Epithelial cell of esophagus (primary cell): ENCODE measurements at regions not wholly inside any gene's neighbourhood (a gene's known extent, or its start where the extent isn't known, plus 50 kb on each side); places are given as distances from the start of the nearest gene placed in this dataset.

Source experiments
- DNase-seq: peaks from one replicate; pipeline ENCODE4 v3.0.0; 2010; ENCODE audit warnings: low read depth
- H3K4me3 ChIP-seq: 2 replicates; pipeline ENCODE4 v1.5.1; 2011; ENCODE audit warnings: mild to moderate bottlenecking, low read length, control low read depth
- CTCF ChIP-seq: IDR thresholded peaks from 2 replicates; pipeline ENCODE4 v1.5.1; 2011; ENCODE audit warnings: low read depth, mild to moderate bottlenecking, low read length, control low read depth, inconsistent platforms; ENCODE audit not compliant: insufficient read depth; ENCODE audit errors: missing control alignments

GRCh38 chr15:62430056-62430455, 265.0 kb upstream of the C2CD4B start:
- H3K4me3 ChIP-seq, result no peak overlapping the region
- DNase-seq, result no peak
- TF ChIP-seq CTCF, result no peak

GRCh38 chr15:62430552-62430951, 265.5 kb upstream of the C2CD4B start:
- no peak overlapping the region for H3K4me3 ChIP-seq
- no peak for DNase-seq
- TF ChIP-seq CTCF, result no peak

- TF ChIP-seq CTCF, result no peak
- H3K4me3 ChIP-seq, result no peak overlapping the region
- no peak for DNase-seq
Measured at GRCh38 chr15:62431008-62431797, 266.1 kb upstream of the C2CD4B start.

- H3K4me3 ChIP-seq, result no peak overlapping the region
- TF ChIP-seq CTCF, result no peak
- no peak for DNase-seq
Measured at GRCh38 chr15:62431817-62432216, 266.7 kb upstream of the C2CD4B start.

GRCh38 chr15:62432702-62433398, 267.8 kb upstream of the C2CD4B start:
- no peak for TF ChIP-seq CTCF
- no peak for DNase-seq
- H3K4me3 ChIP-seq, result no peak overlapping the region

GRCh38 chr15:62436235-62436634, 271.1 kb upstream of the C2CD4B start:
- no peak for DNase-seq

More at GRCh38 chr15:62436235-62436634, 271.1 kb upstream of the C2CD4B start:
- H3K4me3 ChIP-seq, result no peak overlapping the region
- TF ChIP-seq CTCF, result no peak
